KMS-11 (cell line): ENCODE measurements at regions not wholly inside any gene's neighbourhood (a gene's known extent, or its start where the extent isn't known, plus 50 kb on each side); places are given as distances from the start of the nearest gene placed in this dataset.

ENCODE experiments used
- H2AFZ ChIP-seq: fragments of 200-600 bp; sonication (generic); 2 replicates; pipeline ENCODE4 v1.6.1; 2016; ENCODE audit warnings: antibody characterized with exemption, mixed run types, low read depth
- H3K27ac ChIP-seq: fragments of 200-600 bp; sonication (generic); 2 replicates; pipeline ENCODE4 v1.6.1; 2016; ENCODE audit warnings: mild to moderate bottlenecking, mixed run types
- H3K27me3 ChIP-seq: fragments of 200-600 bp; sonication (generic); 2 replicates; pipeline ENCODE4 v1.6.1; 2017; ENCODE audit warnings: mild to moderate bottlenecking, low read depth, mixed run types, moderate library complexity; ENCODE audit not compliant: insufficient read depth
- H3K36me3 ChIP-seq: fragments of 200-600 bp; sonication (generic); 2 replicates; pipeline ENCODE4 v1.6.1; 2017; ENCODE audit warnings: mild to moderate bottlenecking, mixed run types; ENCODE audit not compliant: insufficient read depth
- H3K4me1 ChIP-seq: fragments of 200-600 bp; sonication (generic); 2 replicates; pipeline ENCODE4 v1.6.1; 2016; ENCODE audit warnings: mild to moderate bottlenecking, low read depth, mixed run types; ENCODE audit not compliant: poor library complexity, severe bottlenecking
- H3K4me2 ChIP-seq: fragments of 200-600 bp; sonication (generic); 2 replicates; pipeline ENCODE4 v1.7.0; 2016; ENCODE audit warnings: mild to moderate bottlenecking, mixed run types
- H3K4me3 ChIP-seq: fragments of 200-600 bp; sonication (generic); IDR thresholded peaks from 2 replicates; pipeline ENCODE4 v1.6.1; 2017; ENCODE audit warnings: low read depth, low read length, mixed read lengths; ENCODE audit not compliant: insufficient read depth
- H3K79me2 ChIP-seq: fragments of 200-600 bp; sonication (generic); 2 replicates; pipeline ENCODE4 v1.6.1; 2016; ENCODE audit warnings: low read depth, mixed run types; ENCODE audit not compliant: insufficient read depth
- H3K9ac ChIP-seq: fragments of 200-600 bp; sonication (generic); 2 replicates; pipeline ENCODE4 v1.6.1; 2016; ENCODE audit warnings: mild to moderate bottlenecking, mixed run types
- H4K20me1 ChIP-seq: fragments of 200-600 bp; sonication (generic); 2 replicates; pipeline ENCODE4 v1.6.1; 2016; ENCODE audit warnings: mild to moderate bottlenecking, mixed run types; ENCODE audit not compliant: insufficient read depth
- CTCF ChIP-seq: fragments of 200-600 bp; sonication (generic); conservative IDR thresholded peaks from 2 replicates; pipeline ENCODE4 v1.6.1; 2017; ENCODE audit warnings: low read depth, mild to moderate bottlenecking, antibody characterized with exemption, low read length, moderate library complexity, mixed read lengths

DNA sequence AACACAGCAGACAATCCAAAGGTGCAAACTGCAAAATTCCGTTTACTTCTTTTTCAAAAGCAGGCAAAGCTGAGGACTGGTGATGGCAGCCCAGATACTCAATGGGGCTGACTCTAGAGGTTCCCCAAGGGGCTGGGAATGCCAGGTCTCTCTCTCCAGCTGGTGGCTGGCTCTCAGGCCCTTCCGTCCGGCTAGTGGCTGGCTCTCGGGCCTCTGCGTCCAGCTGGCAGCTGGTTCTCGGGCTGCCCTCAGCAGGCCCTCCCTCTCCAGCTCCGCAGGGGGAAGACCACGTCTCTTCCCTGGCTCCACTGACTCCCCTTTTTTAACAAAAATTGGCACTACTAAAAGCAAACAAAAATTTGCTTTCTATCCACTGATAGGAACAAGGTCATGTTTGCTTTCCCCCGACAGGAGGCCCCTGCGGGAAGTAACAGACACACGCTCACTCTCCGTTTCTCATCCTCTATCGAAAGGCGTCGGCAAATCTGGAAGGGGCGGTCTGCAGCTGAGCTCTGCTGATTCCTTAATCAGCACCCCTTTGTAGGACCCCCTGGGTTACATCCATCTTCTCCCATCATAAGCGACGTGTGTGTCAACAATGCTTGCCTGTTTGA is 381.4 kb downstream of the BRD1 start:
- no peaks in the 10 kb centered on the region for H3K4me1 ChIP-seq
- H3K4me2 ChIP-seq, result no peak overlapping the region
- no peak for TF ChIP-seq CTCF
- no peaks in the 10 kb centered on the region for H4K20me1 ChIP-seq
- H3K9ac ChIP-seq, result no peak overlapping the region
- peaks cover 6% of the 10 kb centered on the region; the same call in 1 of the 2 replicates for H3K27me3 ChIP-seq
- H3K4me3 ChIP-seq, result no peak overlapping the region
- H2AFZ ChIP-seq, result no peak overlapping the region
- no peak overlapping the region for H3K27ac ChIP-seq
- H3K79me2 ChIP-seq, result no peaks in the 10 kb centered on the region
- no peaks in the 10 kb centered on the region for H3K36me3 ChIP-seq

- no peak overlapping the region for H3K4me3 ChIP-seq
- no peaks in the 10 kb centered on the region for H4K20me1 ChIP-seq
- H3K4me1 ChIP-seq, result no peaks in the 10 kb centered on the region
- no peak overlapping the region for H3K4me2 ChIP-seq
- no peaks in the 10 kb centered on the region for H3K36me3 ChIP-seq
- no peak overlapping the region for H3K27ac ChIP-seq
- TF ChIP-seq CTCF, result no peak
- H2AFZ ChIP-seq, result no peak overlapping the region
- peaks cover 6% of the 10 kb centered on the region; the same call in 1 of the 2 replicates for H3K27me3 ChIP-seq
- no peak overlapping the region for H3K9ac ChIP-seq
- no peaks in the 10 kb centered on the region for H3K79me2 ChIP-seq
Observed at GRCh38 chr22:49444781-49445180, 382.9 kb downstream of the BRD1 start.

GRCh38 chr22:49440931-49441330 is 386.7 kb downstream of the BRD1 start:
- Histone ChIP-seq H3K9ac (no peak overlapping the region), H3K27me3 (peaks cover 8% of the 10 kb centered on the region; the same call in 1 of the 2 replicates), H3K27ac (no peak overlapping the region), H3K4me2 (no peak overlapping the region), H2AFZ (no peak overlapping the region), H3K36me3 (no peaks in the 10 kb centered on the region), H3K4me1 (no peaks in the 10 kb centered on the region), H3K4me3 (no peak overlapping the region), H3K79me2 (no peaks in the 10 kb centered on the region), H4K20me1 (no peaks in the 10 kb centered on the region)
- no peak for TF ChIP-seq CTCF

GRCh38 chr22:49439373-49439772 is 388.3 kb downstream of the BRD1 start:
- Histone ChIP-seq H3K36me3 (no peaks in the 10 kb centered on the region), H3K4me3 (no peak overlapping the region), H3K4me1 (no peaks in the 10 kb centered on the region), H3K27ac (no peak overlapping the region), H3K27me3 (peaks cover 8% of the 10 kb centered on the region; the same call in 1 of the 2 replicates), H3K79me2 (no peaks in the 10 kb centered on the region), H3K4me2 (no peak overlapping the region), H3K9ac (no peak overlapping the region), H2AFZ (no peak overlapping the region), H4K20me1 (no peaks in the 10 kb centered on the region)
- TF ChIP-seq CTCF, result no peak
